Panc1 (cell line): ENCODE measurements at regions not wholly inside any gene's neighbourhood (a gene's known extent, or its start where the extent isn't known, plus 50 kb on each side); places are given as distances from the start of the nearest gene placed in this dataset.

ENCODE experiments used
- CTCF ChIP-seq: fragments of 450-650 bp; IDR thresholded peaks from 2 replicates; pipeline ENCODE4 v1.5.1; 2017; ENCODE audit warnings: mild to moderate bottlenecking
- POLR2AphosphoS5 ChIP-seq: IDR thresholded peaks from 2 replicates; pipeline ENCODE4 v1.6.1; 2012; ENCODE audit warnings: mild to moderate bottlenecking, low read depth, low read length, moderate library complexity
- REST ChIP-seq, 2 experiments: IDR thresholded peaks; 2 replicates each; pipeline ENCODE4 v1.6.1; 2011 to 2012; ENCODE audit warnings: low read depth in 2 of 2, control low read depth in 1 of 2, low read length in 1 of 2, mild to moderate bottlenecking in 1 of 2, moderate library complexity in 1 of 2; ENCODE audit not compliant: insufficient read depth in 1 of 2
- TCF7L2 ChIP-seq: IDR thresholded peaks from 2 replicates; pipeline ENCODE4 v1.6.1; 2011; ENCODE audit warnings: mild to moderate bottlenecking, low read depth, low read length, inconsistent platforms

- TF ChIP-seq CTCF: no peak
- TF ChIP-seq REST (IDR thresholded peaks at IDR 0.05; ENCODE audit: insufficient read depth in 1 of 2, low read depth in 2 of 2, low read length in 1 of 2): no peak
- TF ChIP-seq POLR2AphosphoS5: no peak
- TF ChIP-seq TCF7L2: no peak
Observed at GRCh38 chr2:67614454-67614853, 217.3 kb downstream of the ETAA1 start.
